BLaER1 treated with 17β-estradiol and CSF1 and Interleukin-3, amounts not matched to agents 10 nM and 100 nM (cell line): ENCODE measurements at regions not wholly inside any gene's neighbourhood (a gene's known extent, or its start where the extent isn't known, plus 50 kb on each side); places are given as distances from the start of the nearest gene placed in this dataset.

Experiments
- H3K27ac ChIP-seq, 11 experiments: shearing (Covaris generic); formaldehyde crosslinking; 2 replicates each; pipeline ENCODE4 v1.8.1; 2022
- H3K27me3 ChIP-seq, 11 experiments: shearing (Covaris generic); formaldehyde crosslinking; 2 replicates each; pipeline ENCODE4 v1.8.1; 2022
- H3K36me3 ChIP-seq, 11 experiments: shearing (Covaris generic); formaldehyde crosslinking; 2 replicates each; pipeline ENCODE4 v1.8.1; 2022
- H3K4me1 ChIP-seq, 10 experiments: shearing (Covaris generic); formaldehyde crosslinking; 2 replicates each; pipeline ENCODE4 v1.8.1; 2022
- H3K4me2 ChIP-seq, 11 experiments: shearing (Covaris generic); formaldehyde crosslinking; 2 replicates each; pipeline ENCODE4 v1.8.1; 2022
- H3K4me3 ChIP-seq, 10 experiments: shearing (Covaris generic); formaldehyde crosslinking; 2 replicates each; pipeline ENCODE4 v1.8.1; 2022
- H3K9ac ChIP-seq, 11 experiments: shearing (Covaris generic); formaldehyde crosslinking; 2 replicates each; pipeline ENCODE4 v1.8.1; 2022
- H3K9me3 ChIP-seq, 11 experiments: shearing (Covaris generic); formaldehyde crosslinking; replicated peaks in 1 of 11; 2 replicates each; pipeline ENCODE4 v1.8.1; 2022
- H4K20me1 ChIP-seq, 11 experiments: shearing (Covaris generic); formaldehyde crosslinking; 2 replicates each; pipeline ENCODE4 v1.8.1; 2022
- Cebpa-rat ChIP-seq, 11 experiments: shearing (Covaris generic); IDR thresholded peaks; 2 replicates each; pipeline ENCODE4 v1.8.1; 2022

GRCh38 chr22:44594951-44595350, 96.9 kb upstream of the RTL6 start:
- Histone ChIP-seq H3K9ac (0 out of 22 replicates have a peak overlapping the region, but pooled peaks of 1 of the 11 experiments have one; percentile 21), H3K36me3 (no peaks in the 10 kb centered on the region), H4K20me1 (peaks cover 0 to 12% (median 0%) of the 10 kb centered on the region in 11 experiments; a peak in 4 of 22 replicates), H3K9me3 (no peaks in the 10 kb centered on the region), H3K4me2 (peak overlapping the region; percentile 38 to 87 (median 76); a peak in 21 of 22 replicates), H3K27ac (no peak overlapping the region), H3K4me3 (no peak overlapping the region), H3K4me1 (peaks cover 49 to 69% (median 62%) of the 10 kb centered on the region in 10 experiments), H3K27me3 (peaks cover 0 to 34% (median 0%) of the 10 kb centered on the region in 11 experiments; a peak in 6 of 22 replicates)
- TF ChIP-seq Cebpa-rat (IDR thresholded peaks at IDR 0.05), result no peak

DNA sequence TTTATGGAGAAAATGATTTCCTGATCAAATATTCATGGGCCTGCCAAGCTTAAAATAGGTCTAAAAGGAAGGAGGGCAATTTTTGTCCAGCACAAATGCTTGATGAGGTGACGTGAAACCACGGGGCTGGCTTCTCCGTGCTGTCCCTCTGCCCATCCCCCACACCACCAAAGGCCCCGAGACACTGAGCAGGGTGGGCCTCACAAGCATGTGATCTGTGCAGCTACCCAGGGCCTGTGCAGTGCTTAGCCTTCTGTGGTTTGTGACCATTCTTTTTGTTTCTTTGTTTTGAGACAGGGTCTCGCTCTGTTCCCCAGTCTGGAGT, 94.8 kb upstream of the RTL6 start:
- H3K9me3 ChIP-seq, result no peaks in the 10 kb centered on the region
- no peaks in the 10 kb centered on the region for H3K36me3 ChIP-seq
- H3K4me3 ChIP-seq, result no peak overlapping the region
- H3K9ac ChIP-seq, result no peak overlapping the region
- peaks cover 28 to 48% (median 41%) of the 10 kb centered on the region in 10 experiments for H3K4me1 ChIP-seq
- no peak overlapping the region for H3K27ac ChIP-seq
- peaks cover 0 to 6% (median 0%) of the 10 kb centered on the region in 11 experiments; a peak in 3 of 22 replicates for H4K20me1 ChIP-seq
- no peak for TF ChIP-seq Cebpa-rat (IDR thresholded peaks at IDR 0.05)
- H3K4me2 ChIP-seq, result peak overlapping the region in 5 of 11 experiments; percentile 5 to 34 (median 7); a peak in 6 of 22 replicates
- H3K27me3 ChIP-seq, result peaks cover 0 to 17% (median 0%) of the 10 kb centered on the region in 11 experiments; a peak in 2 of 22 replicates

- no peaks in the 10 kb centered on the region for H3K36me3 ChIP-seq
- peaks cover 0 to 6% (median 0%) of the 10 kb centered on the region in 11 experiments; a peak in 2 of 22 replicates for H4K20me1 ChIP-seq
- no peak overlapping the region for H3K4me3 ChIP-seq
- no peaks in the 10 kb centered on the region for H3K9me3 ChIP-seq
- H3K4me1 ChIP-seq, result peaks cover 26 to 48% (median 41%) of the 10 kb centered on the region in 10 experiments
- peak overlapping the region in 6 of 11 experiments; percentile 5 to 34 (median 10); a peak in 6 of 22 replicates for H3K4me2 ChIP-seq
- no peak overlapping the region for H3K9ac ChIP-seq
- H3K27me3 ChIP-seq, result peaks cover 0 to 17% (median 0%) of the 10 kb centered on the region in 11 experiments; a peak in 2 of 22 replicates
- TF ChIP-seq Cebpa-rat (IDR thresholded peaks at IDR 0.05), result no peak
- no peak overlapping the region for H3K27ac ChIP-seq
These were observed 94.2 kb upstream of the RTL6 start for GRCh38 chr22:44592126-44592823.

DNA sequence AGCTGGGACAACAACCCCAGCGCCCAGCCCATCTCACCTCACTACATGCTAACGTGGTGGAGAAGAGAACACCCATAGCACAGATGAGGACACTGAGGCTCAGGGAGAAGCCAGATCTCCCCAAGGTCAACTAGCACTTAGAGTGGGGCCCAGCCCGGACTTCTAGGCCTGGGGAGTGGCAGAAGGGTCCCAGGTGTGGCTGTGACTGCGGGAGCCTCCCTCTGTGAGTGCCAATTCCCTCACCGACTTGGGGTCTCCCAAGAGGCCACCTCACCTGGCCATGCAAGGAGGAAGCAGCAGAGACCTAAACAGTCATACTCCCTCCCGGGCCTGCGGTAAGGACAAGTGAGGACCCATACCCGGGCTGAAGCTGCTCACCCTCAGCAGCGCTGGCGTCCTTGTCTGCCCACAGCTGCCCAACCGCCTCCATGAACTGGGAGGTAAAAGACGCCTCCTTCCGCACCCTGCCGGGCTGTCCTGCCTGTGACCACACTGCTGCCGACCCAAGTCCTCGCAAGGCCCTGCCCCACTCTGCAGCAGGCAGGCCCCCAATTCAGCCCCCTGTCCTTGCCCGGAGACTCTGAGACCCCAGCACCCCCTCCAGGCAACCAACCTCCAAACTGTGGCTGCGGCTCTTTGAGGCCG, 93.2 kb upstream of the RTL6 start:
- Histone ChIP-seq H3K27ac (no peak overlapping the region), H3K36me3 (no peaks in the 10 kb centered on the region), H3K4me1 (peaks cover 27 to 48% (median 41%) of the 10 kb centered on the region in 10 experiments), H3K4me2 (no peak overlapping the region), H3K4me3 (no peak overlapping the region), H3K9me3 (no peaks in the 10 kb centered on the region), H3K9ac (no peak overlapping the region), H4K20me1 (peaks cover 0 to under 1% (median 0%) of the 10 kb centered on the region in 11 experiments; a peak in 1 of 22 replicates), H3K27me3 (peaks cover 0 to 7% (median 0%) of the 10 kb centered on the region in 11 experiments; a peak in 1 of 22 replicates)
- TF ChIP-seq Cebpa-rat (IDR thresholded peaks at IDR 0.05), result no peak

- Histone ChIP-seq H4K20me1 (no peaks in the 10 kb centered on the region; a peak in 2 of 22 replicates), H3K9ac (no peak overlapping the region), H3K4me3 (no peak overlapping the region), H3K4me1 (peaks cover 17 to 42% (median 35%) of the 10 kb centered on the region in 10 experiments), H3K27ac (no peak overlapping the region), H3K27me3 (no peaks in the 10 kb centered on the region), H3K4me2 (no peak overlapping the region), H3K36me3 (no peaks in the 10 kb centered on the region), H3K9me3 (no peaks in the 10 kb centered on the region)
- no peak for TF ChIP-seq Cebpa-rat (IDR thresholded peaks at IDR 0.05)
These were observed 92.3 kb upstream of the RTL6 start for GRCh38 chr22:44590291-44590690.

GRCh38 chr22:44589831-44590230, 91.8 kb upstream of the RTL6 start:
- TF ChIP-seq Cebpa-rat (IDR thresholded peaks at IDR 0.05), result no peak
- no peak overlapping the region for H3K4me2 ChIP-seq
- no peaks in the 10 kb centered on the region for H3K36me3 ChIP-seq
- H4K20me1 ChIP-seq, result no peaks in the 10 kb centered on the region; a peak in 2 of 22 replicates
- no peak overlapping the region for H3K9ac ChIP-seq
- no peaks in the 10 kb centered on the region for H3K9me3 ChIP-seq
- H3K4me1 ChIP-seq, result peaks cover 12 to 37% (median 31%) of the 10 kb centered on the region in 10 experiments
- H3K27me3 ChIP-seq, result no peaks in the 10 kb centered on the region
- no peak overlapping the region for H3K27ac ChIP-seq
- H3K4me3 ChIP-seq, result no peak overlapping the region

DNA sequence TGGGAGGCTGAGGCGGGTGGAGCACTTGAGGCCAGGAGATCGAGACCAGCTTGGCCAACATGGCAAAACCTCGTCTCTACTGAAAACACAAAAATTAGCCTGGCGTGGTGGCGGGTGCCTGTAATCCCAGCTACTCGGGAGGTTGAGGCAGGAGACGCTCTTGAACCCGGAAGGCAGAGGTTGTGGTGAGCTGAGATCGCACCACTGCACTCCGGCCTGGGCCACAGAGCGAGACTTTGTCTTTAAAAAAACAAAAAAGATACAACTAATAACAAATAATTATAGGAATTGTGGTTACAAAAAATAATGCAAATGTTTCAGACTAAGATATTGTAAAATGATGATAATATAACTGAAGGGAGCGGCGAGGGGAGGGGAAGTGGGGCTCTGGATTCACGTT, 90.3 kb upstream of the RTL6 start:
- no peak overlapping the region for H3K27ac ChIP-seq
- H3K4me1 ChIP-seq, result peaks cover 11 to 38% (median 25%) of the 10 kb centered on the region in 10 experiments
- no peaks in the 10 kb centered on the region for H3K36me3 ChIP-seq
- H3K9me3 ChIP-seq, result no peaks in the 10 kb centered on the region
- no peak overlapping the region for H3K4me2 ChIP-seq
- H3K9ac ChIP-seq, result no peak overlapping the region
- H3K27me3 ChIP-seq, result no peaks in the 10 kb centered on the region
- no peak overlapping the region for H3K4me3 ChIP-seq
- H4K20me1 ChIP-seq, result no peaks in the 10 kb centered on the region; a peak in 2 of 22 replicates
- no peak for TF ChIP-seq Cebpa-rat (IDR thresholded peaks at IDR 0.05)

GRCh38 chr22:44587737-44588310, 89.8 kb upstream of the RTL6 start:
- Histone ChIP-seq H3K27me3 (no peaks in the 10 kb centered on the region), H3K36me3 (no peaks in the 10 kb centered on the region), H3K4me3 (no peak overlapping the region), H4K20me1 (no peaks in the 10 kb centered on the region; a peak in 2 of 22 replicates), H3K4me2 (peak overlapping the region in 2 of 11 experiments; percentile 32 to 66; a peak in 1 of 22 replicates), H3K9me3 (no peaks in the 10 kb centered on the region), H3K4me1 (peaks cover 15 to 41% (median 23%) of the 10 kb centered on the region in 10 experiments), H3K27ac (no peak overlapping the region), H3K9ac (no peak overlapping the region)
- TF ChIP-seq Cebpa-rat (IDR thresholded peaks at IDR 0.05), result no peak
